ENCODE measurements at regions not wholly inside any gene's neighbourhood (a gene's known extent, or its start where the extent isn't known, plus 50 kb on each side); places are given as distances from the start of the nearest gene placed in this dataset.
"Not testable (repeated sequence)": the region's sequence is repeated elsewhere in the genome, so short reads cannot be mapped to it uniquely, and the experiment has no call there.

GRCh38 chr12:100046202-100046601 is 61.5 kb upstream of the ANKS1B start:
- not testable (repeated sequence) for TF ChIP-seq REST (IDR thresholded peaks at IDR 0.05; ENCODE audit: low read depth); ZBTB33 (IDR thresholded peaks at IDR 0.05; ENCODE audit: extremely low read depth, insufficient replicate concordance, low read length); POLR2A (IDR thresholded peaks at IDR 0.05; ENCODE audit: borderline replicate concordance, extremely low read depth, insufficient read depth, insufficient read length); SRF (IDR thresholded peaks at IDR 0.05; ENCODE audit: low read depth); EZH2 (IDR thresholded peaks at IDR 0.05)
- TF ChIP-seq, protein P1, sequence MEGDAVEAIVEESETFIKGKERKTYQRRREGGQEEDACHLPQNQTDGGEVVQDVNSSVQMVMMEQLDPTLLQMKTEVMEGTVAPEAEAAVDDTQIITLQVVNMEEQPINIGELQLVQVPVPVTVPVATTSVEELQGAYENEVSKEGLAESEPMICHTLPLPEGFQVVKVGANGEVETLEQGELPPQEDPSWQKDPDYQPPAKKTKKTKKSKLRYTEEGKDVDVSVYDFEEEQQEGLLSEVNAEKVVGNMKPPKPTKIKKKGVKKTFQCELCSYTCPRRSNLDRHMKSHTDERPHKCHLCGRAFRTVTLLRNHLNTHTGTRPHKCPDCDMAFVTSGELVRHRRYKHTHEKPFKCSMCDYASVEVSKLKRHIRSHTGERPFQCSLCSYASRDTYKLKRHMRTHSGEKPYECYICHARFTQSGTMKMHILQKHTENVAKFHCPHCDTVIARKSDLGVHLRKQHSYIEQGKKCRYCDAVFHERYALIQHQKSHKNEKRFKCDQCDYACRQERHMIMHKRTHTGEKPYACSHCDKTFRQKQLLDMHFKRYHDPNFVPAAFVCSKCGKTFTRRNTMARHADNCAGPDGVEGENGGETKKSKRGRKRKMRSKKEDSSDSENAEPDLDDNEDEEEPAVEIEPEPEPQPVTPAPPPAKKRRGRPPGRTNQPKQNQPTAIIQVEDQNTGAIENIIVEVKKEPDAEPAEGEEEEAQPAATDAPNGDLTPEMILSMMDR (IDR thresholded peaks at IDR 0.05 in 2 of 3, conservative IDR thresholded peaks at IDR 0.05 in 1 of 3; ENCODE audit: borderline replicate concordance in 1 of 3, insufficient read depth in 1 of 3, low read depth in 2 of 3, low read length in 2 of 3) = not testable (repeated sequence)

Measured in HCT116 (cell line).